Left renal pelvis (tissue), 4 donors: ENCODE measurements at regions not wholly inside any gene's neighbourhood (a gene's known extent, or its start where the extent isn't known, plus 50 kb on each side); places are given as distances from the start of the nearest gene placed in this dataset.
"Not testable (repeated sequence)": the region's sequence is repeated elsewhere in the genome, so short reads cannot be mapped to it uniquely, and the experiment has no call there.

Experiments
- DNase-seq, 4 donors: peaks; one replicate each; pipeline ENCODE4 v3.0.0-alpha.2; 2013; ENCODE audit warnings: low read depth in 4 of 4, low spot score in 3 of 4

GRCh38 chr17:77785312-77785905 lies 173.1 kb upstream of the TNRC6C start:
- no peak for DNase-seq

- no peak for DNase-seq
These were observed 172.4 kb upstream of the TNRC6C start for GRCh38 chr17:77786090-77786489.

GRCh38 chr17:77786740-77787505 lies 171.6 kb upstream of the TNRC6C start:
- no peak for DNase-seq

GRCh38 chr17:77790143-77790829 lies 168.2 kb upstream of the TNRC6C start:
- no peak for DNase-seq

- DNase-seq = no peak
These were observed 165.9 kb upstream of the TNRC6C start for GRCh38 chr17:77792626-77793025.

GRCh38 chr17:77793146-77793970 lies 165.1 kb upstream of the TNRC6C start:
- DNase-seq = no peak

GRCh38 chr17:77793971-77794235 lies 164.6 kb upstream of the TNRC6C start:
- no peak for DNase-seq

GRCh38 chr17:77794846-77795245 lies 163.7 kb upstream of the TNRC6C start:
- DNase-seq = no peak

- DNase-seq = no peak
These were observed 162.8 kb upstream of the TNRC6C start for GRCh38 chr17:77795685-77796084.

- no peak for DNase-seq
These were observed 162.2 kb upstream of the TNRC6C start for GRCh38 chr17:77796176-77796860.

- no peak for DNase-seq
These were observed 160.5 kb upstream of the TNRC6C start for GRCh38 chr17:77798031-77798430.

- DNase-seq = no peak
These were observed 160.0 kb upstream of the TNRC6C start for GRCh38 chr17:77798481-77798880.

GRCh38 chr17:77800816-77801215 lies 157.7 kb upstream of the TNRC6C start:
- DNase-seq = no peak

- no peak for DNase-seq
These were observed 156.8 kb upstream of the TNRC6C start for GRCh38 chr17:77801545-77802332.

- DNase-seq = no peak
These were observed 156.2 kb upstream of the TNRC6C start for GRCh38 chr17:77802333-77802615.

GRCh38 chr17:77802811-77803220 lies 155.7 kb upstream of the TNRC6C start:
- peak; percentile 50 to 78 (median 56) for DNase-seq

GRCh38 chr17:77803726-77804125 lies 154.8 kb upstream of the TNRC6C start:
- DNase-seq = no peak

- no peak for DNase-seq
These were observed 153.6 kb upstream of the TNRC6C start for GRCh38 chr17:77804796-77805426.

GRCh38 chr17:77805970-77806369 lies 152.5 kb upstream of the TNRC6C start:
- not testable (repeated sequence) for DNase-seq
